Right hindlimb (tissue), 1 donor: ENCODE measurements at regions not wholly inside any gene's neighbourhood (a gene's known extent, or its start where the extent isn't known, plus 50 kb on each side); places are given as distances from the start of the nearest gene placed in this dataset.
"Not testable (repeated sequence)": the region's sequence is repeated elsewhere in the genome, so short reads cannot be mapped to it uniquely, and the experiment has no call there.

Source experiments
- DNase-seq: peaks from one replicate; pipeline ENCODE4 v3.0.0-alpha.2; 2018

- DNase-seq, result peak; percentile 15
Observed at GRCh38 chr6:119856136-119856535, 506.6 kb upstream of the MAN1A1 start.

- peak; percentile 27 for DNase-seq
Observed at GRCh38 chr6:119848696-119849095, 499.1 kb upstream of the MAN1A1 start.

DNA sequence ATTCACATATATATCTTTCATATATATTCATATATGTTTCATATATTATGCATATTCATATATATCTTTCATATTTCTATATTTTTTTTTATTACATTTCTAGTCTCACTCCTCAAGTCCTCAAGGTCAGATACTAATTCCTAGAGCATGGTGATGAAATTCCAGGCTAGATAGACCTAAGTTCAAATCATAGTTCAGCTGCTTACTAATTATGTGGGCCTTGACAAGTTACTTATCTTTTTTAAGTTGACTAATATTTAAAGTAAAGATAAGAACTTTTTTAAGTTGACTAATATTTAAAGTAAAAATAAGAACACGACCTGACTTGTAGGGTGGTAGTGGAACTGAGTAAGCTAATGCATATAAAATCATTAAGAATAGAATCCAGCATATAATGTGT is 495.6 kb upstream of the MAN1A1 start:
- no peak for DNase-seq

GRCh38 chr6:119844387-119844786 is 494.8 kb upstream of the MAN1A1 start:
- no peak for DNase-seq

DNA sequence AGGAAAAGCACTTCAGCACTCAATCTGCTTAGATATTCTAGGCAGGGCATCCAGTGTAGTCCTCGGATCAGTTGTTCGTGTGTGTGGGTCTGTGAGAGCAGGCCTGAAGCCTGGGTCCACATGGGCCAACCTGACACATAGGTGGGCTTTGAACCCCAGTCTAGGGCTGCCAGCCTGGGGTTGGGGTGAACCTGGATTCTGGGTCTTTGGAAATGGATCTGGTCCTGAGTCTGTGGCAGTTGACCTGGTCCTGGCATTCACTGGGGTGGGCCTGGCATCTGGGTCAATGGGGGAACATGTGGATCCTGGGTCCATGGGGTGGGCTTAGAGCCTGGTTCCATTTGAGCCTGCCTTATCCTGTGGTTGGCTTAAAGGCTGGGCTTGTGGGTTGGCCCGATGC is 492.6 kb upstream of the MAN1A1 start:
- DNase-seq, result no peak

DNA sequence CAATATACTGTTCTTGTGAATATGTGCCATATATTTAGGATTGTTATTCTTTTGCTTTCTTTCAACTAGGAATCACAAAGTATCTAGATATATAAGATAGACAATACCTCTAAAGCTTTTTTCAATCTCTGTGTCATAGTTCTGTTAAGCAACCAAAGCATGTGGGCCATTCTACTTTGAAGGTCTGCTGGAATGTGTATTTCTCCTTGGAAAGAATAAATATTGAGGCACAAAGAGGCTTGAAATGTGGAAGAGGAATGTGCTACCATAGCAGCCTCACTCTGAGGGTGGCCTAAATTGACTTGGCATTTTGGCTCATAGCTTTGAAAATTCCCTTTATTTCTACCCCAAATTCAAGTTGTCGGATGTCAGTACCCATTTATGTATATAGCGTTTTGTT is 488.5 kb upstream of the MAN1A1 start:
- DNase-seq, result no peak

GRCh38 chr6:119834418-119834817 is 484.9 kb upstream of the MAN1A1 start:
- no peak for DNase-seq

DNA sequence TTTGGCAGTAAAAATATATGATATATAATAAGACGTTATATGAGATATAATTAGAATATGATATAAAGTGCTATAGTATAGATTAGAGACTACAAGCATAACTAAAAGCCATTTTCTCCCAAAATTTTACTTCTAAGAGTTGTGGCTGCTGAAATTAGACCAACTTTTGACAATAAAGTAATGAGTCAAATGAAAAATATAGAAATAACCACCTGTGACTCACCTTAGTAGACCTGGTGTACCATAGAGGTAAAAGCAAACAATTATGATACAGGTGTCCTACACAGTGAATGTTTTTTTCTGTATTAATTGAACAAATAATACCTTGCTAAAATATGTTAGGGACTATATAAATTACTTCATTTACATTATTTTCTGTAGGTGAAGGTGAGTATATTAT is 482.9 kb upstream of the MAN1A1 start:
- no peak for DNase-seq

- DNase-seq, result no peak
Observed at GRCh38 chr6:119830494-119831295, 481.1 kb upstream of the MAN1A1 start.

- DNase-seq, result no peak
Observed at GRCh38 chr6:119830069-119830468, 480.5 kb upstream of the MAN1A1 start.

GRCh38 chr6:119829499-119829898 is 479.9 kb upstream of the MAN1A1 start:
- not testable (repeated sequence) for DNase-seq

DNA sequence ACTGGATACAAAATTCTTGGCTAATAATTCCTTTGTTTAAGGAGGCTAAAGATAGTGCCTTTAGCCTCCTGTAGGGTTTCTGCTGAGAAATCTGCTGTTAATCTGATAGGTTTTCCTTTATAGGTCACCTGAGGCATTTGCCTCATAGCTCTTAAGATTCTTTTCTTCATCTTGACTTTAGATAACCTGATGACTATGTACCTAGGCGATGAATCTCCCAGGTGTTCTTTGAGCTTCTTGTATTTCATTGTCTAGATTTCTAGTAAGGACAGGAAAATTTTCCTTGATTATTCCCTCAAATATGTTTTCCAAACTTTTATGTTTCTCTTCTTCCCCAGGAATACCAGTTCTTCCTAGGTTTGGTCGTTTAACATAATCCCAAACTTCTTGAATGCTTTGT is 479.4 kb upstream of the MAN1A1 start:
- no peak for DNase-seq

DNA sequence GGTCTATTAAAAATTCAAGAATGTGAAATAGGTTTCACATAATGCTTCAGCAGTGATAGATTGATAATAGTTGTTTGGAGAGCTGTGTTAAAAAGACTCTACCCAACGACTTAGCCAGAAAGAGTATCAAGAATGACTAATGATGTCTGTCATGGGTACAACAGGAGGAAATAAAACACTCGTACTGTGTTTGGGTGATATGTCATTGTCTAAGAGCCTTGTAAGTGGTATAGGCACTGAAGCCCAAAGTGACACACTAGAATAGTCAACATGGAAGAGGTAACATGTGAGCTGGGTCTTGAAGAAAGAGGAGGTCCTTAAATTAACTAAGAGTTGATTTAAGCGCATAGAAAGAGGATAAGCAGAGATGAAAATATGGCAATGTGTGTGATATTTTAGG is 471.8 kb upstream of the MAN1A1 start:
- no peak for DNase-seq

GRCh38 chr6:119818876-119819275 is 469.3 kb upstream of the MAN1A1 start:
- DNase-seq, result no peak

DNA sequence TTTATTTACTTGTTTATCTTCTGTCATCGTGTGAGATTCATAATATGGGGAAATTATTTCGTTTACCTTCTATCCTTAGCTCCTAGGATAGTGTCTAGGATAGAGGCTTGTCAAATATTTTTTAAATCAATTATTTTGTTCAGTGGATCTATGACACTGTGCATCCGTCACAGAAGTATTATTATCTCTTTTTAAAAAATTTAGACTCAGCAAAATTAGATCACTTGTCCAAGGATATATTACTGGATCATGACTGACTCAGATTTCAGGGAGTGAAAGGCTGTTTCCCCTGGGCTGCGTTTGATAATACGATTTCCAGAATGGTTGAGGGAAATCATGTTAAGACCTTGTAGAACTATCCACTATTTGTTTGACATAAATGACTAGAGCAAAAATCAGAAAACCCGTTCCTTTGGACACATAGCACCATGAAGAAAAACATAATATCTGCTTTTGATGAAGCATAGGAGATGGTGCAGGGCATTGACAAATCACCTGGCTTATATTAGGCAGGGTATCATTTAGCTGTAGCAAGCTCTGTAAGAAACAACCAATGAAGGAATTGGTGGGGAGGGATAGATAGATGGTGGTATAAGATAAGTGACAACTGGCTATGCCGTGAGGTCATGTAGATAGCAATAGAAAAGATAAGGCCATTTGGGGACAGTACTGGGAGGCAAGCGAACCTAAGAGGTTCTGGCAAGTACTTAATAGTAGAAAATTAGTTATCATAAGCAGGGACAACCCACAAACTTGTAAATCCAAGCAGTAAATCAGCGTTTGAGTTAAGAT is 465.2 kb upstream of the MAN1A1 start:
- no peak for DNase-seq

GRCh38 chr6:119802464-119802863 is 452.9 kb upstream of the MAN1A1 start:
- no peak for DNase-seq

- DNase-seq, result no peak
Observed at GRCh38 chr6:119801056-119801455, 451.5 kb upstream of the MAN1A1 start.

GRCh38 chr6:119800526-119800925 is 451.0 kb upstream of the MAN1A1 start:
- no peak for DNase-seq

GRCh38 chr6:119799596-119800509 is 450.3 kb upstream of the MAN1A1 start:
- DNase-seq, result no peak

GRCh38 chr6:119791736-119792135 is 442.2 kb upstream of the MAN1A1 start:
- DNase-seq, result no peak

GRCh38 chr6:119781365-119781764 is 431.8 kb upstream of the MAN1A1 start:
- no peak for DNase-seq

GRCh38 chr6:119768201-119768600 is 418.6 kb upstream of the MAN1A1 start:
- no peak for DNase-seq
